ENCODE measurements at regions not wholly inside any gene's neighbourhood (a gene's known extent, or its start where the extent isn't known, plus 50 kb on each side); places are given as distances from the start of the nearest gene placed in this dataset.

DNA sequence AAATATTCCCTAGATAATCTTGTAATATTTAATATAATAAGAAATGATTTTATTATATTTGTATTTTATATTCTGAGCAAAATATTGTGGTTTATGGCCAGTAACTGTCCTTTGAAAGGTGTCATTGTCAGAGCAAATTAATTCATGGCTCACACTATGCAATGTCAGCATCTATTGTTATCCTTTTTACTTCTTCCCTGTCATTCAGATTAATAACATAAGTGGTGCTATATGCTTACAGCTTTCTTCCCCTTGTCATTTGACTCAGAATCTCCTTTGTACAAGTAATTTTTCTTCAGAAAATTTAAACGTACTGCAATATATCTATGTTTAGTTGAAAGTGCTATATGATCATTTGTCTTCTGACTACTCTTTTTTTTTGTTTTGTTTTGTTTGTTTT is 1738.2 kb upstream of the MIR17HG start:
- Mint-ChIP-seq H3K9me3 (peaks cover 16% of the 10 kb centered on the region), H3K36me3 (ENCODE audit: low read depth) (no peaks in the 10 kb centered on the region), H3K27ac (no peak overlapping the region), H3K27me3 (ENCODE audit: low read depth, poor library complexity) (no peaks in the 10 kb centered on the region), H3K4me3 (no peak overlapping the region), H3K4me1 (no peaks in the 10 kb centered on the region)
- TF ChIP-seq, protein P1, sequence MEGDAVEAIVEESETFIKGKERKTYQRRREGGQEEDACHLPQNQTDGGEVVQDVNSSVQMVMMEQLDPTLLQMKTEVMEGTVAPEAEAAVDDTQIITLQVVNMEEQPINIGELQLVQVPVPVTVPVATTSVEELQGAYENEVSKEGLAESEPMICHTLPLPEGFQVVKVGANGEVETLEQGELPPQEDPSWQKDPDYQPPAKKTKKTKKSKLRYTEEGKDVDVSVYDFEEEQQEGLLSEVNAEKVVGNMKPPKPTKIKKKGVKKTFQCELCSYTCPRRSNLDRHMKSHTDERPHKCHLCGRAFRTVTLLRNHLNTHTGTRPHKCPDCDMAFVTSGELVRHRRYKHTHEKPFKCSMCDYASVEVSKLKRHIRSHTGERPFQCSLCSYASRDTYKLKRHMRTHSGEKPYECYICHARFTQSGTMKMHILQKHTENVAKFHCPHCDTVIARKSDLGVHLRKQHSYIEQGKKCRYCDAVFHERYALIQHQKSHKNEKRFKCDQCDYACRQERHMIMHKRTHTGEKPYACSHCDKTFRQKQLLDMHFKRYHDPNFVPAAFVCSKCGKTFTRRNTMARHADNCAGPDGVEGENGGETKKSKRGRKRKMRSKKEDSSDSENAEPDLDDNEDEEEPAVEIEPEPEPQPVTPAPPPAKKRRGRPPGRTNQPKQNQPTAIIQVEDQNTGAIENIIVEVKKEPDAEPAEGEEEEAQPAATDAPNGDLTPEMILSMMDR (IDR thresholded peaks at IDR 0.05) = no peak
- no peak for DNase-seq

DNA sequence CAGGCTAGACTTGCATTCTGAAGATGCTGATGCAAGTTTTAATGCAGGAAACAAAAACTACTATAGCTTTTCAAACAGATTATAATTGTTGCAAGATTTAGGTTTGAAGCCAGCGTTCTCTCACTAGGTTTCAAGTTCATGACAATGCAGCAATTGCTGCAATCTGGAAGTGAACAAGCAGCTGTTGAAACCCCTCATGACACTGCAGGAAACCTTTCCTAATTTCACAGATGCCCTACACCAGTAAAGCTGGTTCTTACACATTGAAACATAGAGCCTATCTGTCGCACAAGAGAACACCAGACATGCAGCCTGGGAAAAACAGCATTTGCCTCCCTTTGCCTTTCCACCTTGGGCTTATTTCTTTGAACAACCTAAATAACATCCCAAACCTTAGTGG is 1737.2 kb upstream of the MIR17HG start:
- H3K4me1 Mint-ChIP-seq = no peaks in the 10 kb centered on the region
- H3K4me3 Mint-ChIP-seq = no peak overlapping the region
- no peak for DNase-seq
- no peaks in the 10 kb centered on the region for H3K36me3 Mint-ChIP-seq (ENCODE audit: low read depth)
- H3K27ac Mint-ChIP-seq = no peak overlapping the region
- H3K27me3 Mint-ChIP-seq (ENCODE audit: low read depth, poor library complexity) = no peaks in the 10 kb centered on the region
- H3K9me3 Mint-ChIP-seq = peaks cover 14% of the 10 kb centered on the region
- TF ChIP-seq, protein P1 (IDR thresholded peaks at IDR 0.05) = no peak

DNA sequence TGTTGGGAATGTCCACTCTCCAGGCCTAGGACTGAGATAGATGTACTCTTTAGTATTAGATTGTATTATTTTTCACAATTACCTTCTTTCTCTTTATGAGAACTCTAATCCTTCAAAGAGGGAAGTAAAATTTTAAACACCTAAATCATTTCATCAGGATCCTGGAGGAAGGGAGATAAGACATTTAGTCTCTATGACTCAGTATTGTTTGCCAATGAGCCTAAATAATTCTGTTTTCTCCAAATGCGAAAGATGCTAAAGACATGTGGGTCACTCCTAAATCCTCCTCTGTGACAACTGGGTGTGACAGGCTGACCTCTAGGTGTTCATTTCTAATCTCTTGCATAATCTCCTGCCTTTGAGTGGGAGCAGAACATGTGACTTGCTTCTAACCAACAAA is 1736.6 kb upstream of the MIR17HG start:
- Mint-ChIP-seq H3K9me3 (peaks cover 9% of the 10 kb centered on the region), H3K36me3 (ENCODE audit: low read depth) (no peaks in the 10 kb centered on the region), H3K27me3 (ENCODE audit: low read depth, poor library complexity) (no peaks in the 10 kb centered on the region), H3K4me3 (no peak overlapping the region), H3K4me1 (no peaks in the 10 kb centered on the region), H3K27ac (no peak overlapping the region)
- DNase-seq = no peak
- TF ChIP-seq, protein P1 (IDR thresholded peaks at IDR 0.05) = no peak

DNA sequence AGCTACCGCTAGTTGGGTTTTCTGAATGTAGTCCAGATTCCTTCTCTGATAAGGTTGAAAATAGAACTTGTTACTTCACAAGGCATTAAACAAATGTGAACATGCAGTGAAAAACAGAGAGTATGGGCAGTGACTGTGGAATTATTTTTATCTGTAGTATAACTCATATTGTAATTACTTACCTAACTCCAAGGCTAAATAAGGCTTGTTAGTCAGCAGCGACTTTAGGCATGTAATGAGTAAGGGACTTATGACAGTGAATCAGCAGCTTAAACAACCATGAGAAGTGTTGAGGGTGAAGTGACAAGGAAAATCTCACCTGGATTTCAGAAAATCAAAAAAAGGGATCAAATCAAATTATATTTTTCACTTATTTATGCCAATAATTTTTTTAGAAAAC is 1719.5 kb upstream of the MIR17HG start:
- Mint-ChIP-seq H3K27ac (no peak overlapping the region), H3K9me3 (no peaks in the 10 kb centered on the region), H3K36me3 (ENCODE audit: low read depth) (no peaks in the 10 kb centered on the region), H3K27me3 (ENCODE audit: low read depth, poor library complexity) (no peaks in the 10 kb centered on the region), H3K4me1 (no peaks in the 10 kb centered on the region), H3K4me3 (no peak overlapping the region)
- DNase-seq = no peak
- TF ChIP-seq, protein P1 (IDR thresholded peaks at IDR 0.05) = no peak

DNA sequence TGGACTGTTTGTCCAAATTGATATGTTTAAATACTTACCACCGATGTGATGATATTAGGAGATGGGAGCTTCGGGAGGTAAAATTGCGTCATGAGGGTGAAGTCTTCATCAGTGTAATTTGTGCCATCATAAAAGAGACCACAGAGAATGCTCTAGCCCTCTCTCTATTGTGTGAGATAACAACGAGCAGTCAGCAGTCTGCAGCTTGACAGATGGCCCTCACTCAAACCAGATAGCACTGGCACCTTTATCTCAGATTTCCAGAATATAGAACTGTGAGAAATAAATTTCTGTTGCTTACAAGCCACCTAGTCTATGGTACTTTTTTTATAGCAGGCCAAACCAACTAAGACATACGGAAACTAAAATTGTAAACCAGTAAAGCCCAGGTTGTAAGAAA is 1718.9 kb upstream of the MIR17HG start:
- Mint-ChIP-seq H3K27ac (no peak overlapping the region), H3K36me3 (ENCODE audit: low read depth) (no peaks in the 10 kb centered on the region), H3K27me3 (ENCODE audit: low read depth, poor library complexity) (no peaks in the 10 kb centered on the region), H3K9me3 (no peaks in the 10 kb centered on the region), H3K4me3 (no peak overlapping the region), H3K4me1 (no peaks in the 10 kb centered on the region)
- no peak for DNase-seq
- TF ChIP-seq, protein P1 (IDR thresholded peaks at IDR 0.05) = no peak

DNA sequence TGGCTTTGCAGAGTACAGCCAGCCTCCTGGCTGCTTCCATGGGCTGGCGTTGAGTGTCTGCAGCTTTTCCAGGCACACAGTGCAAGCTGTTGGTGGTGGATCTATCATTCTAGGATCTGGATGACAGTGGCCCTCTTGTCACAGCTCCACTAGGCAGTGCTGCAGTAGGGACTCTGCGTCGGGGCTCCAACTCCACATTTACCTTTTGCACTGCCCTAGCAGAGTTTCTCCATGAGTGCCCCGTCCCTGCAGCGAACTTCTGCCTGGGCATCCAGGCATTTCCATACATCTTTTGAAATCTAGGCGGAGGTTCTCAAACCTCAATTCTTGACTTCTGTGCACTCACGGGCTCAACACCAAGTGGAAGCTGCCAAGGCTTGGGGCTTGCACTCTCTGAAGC is 1697.3 kb upstream of the MIR17HG start:
- Mint-ChIP-seq H3K4me3 (no peak overlapping the region), H3K9me3 (peaks cover 34% of the 10 kb centered on the region), H3K36me3 (ENCODE audit: low read depth) (no peaks in the 10 kb centered on the region), H3K27ac (no peak overlapping the region), H3K27me3 (ENCODE audit: low read depth, poor library complexity) (no peaks in the 10 kb centered on the region), H3K4me1 (no peaks in the 10 kb centered on the region)
- no peak for DNase-seq
- TF ChIP-seq, protein P1 (IDR thresholded peaks at IDR 0.05) = no peak
